DND-41 (cell line): ENCODE measurements at regions not wholly inside any gene's neighbourhood (a gene's known extent, or its start where the extent isn't known, plus 50 kb on each side); places are given as distances from the start of the nearest gene placed in this dataset.

ENCODE experiments used
- EZH2 ChIP-seq: IDR thresholded peaks from 3 replicates; pipeline ENCODE4 v1.6.1; 2012; ENCODE audit warnings: borderline replicate concordance, low read depth, mild to moderate bottlenecking, moderate library complexity, low read length, inconsistent platforms; ENCODE audit not compliant: severe bottlenecking
- TF ChIP-seq, protein P1 (sequence below): IDR thresholded peaks from 2 replicates; pipeline ENCODE4 v1.5.1; 2012; ENCODE audit warnings: borderline replicate concordance, low read length, moderate library complexity, mild to moderate bottlenecking; ENCODE audit not compliant: poor library complexity, severe bottlenecking; ENCODE audit errors: extremely low read depth

DNA sequence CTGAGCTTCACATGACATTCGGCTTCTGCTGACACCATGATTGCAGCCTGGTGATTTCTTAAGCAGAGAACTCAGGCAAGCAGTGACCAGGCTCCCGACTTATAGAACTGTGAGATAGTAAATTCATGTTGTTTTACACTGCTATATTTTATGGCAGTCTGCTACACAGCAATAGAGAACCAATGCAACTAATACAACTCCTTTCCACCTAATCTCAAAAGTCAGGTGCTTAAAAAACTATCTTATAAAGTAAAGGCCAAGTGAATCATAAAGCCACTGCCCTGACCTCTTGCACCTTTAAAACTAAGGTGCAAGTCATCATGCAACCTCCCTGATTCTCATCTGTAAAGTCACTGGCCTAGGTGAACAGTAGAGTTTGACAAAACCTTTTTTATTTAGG lies 95.3 kb upstream of the GLS start:
- TF ChIP-seq, protein P1, sequence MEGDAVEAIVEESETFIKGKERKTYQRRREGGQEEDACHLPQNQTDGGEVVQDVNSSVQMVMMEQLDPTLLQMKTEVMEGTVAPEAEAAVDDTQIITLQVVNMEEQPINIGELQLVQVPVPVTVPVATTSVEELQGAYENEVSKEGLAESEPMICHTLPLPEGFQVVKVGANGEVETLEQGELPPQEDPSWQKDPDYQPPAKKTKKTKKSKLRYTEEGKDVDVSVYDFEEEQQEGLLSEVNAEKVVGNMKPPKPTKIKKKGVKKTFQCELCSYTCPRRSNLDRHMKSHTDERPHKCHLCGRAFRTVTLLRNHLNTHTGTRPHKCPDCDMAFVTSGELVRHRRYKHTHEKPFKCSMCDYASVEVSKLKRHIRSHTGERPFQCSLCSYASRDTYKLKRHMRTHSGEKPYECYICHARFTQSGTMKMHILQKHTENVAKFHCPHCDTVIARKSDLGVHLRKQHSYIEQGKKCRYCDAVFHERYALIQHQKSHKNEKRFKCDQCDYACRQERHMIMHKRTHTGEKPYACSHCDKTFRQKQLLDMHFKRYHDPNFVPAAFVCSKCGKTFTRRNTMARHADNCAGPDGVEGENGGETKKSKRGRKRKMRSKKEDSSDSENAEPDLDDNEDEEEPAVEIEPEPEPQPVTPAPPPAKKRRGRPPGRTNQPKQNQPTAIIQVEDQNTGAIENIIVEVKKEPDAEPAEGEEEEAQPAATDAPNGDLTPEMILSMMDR, result no peak
- no peak for TF ChIP-seq EZH2
